ENCODE measurements at regions not wholly inside any gene's neighbourhood (a gene's known extent, or its start where the extent isn't known, plus 50 kb on each side); places are given as distances from the start of the nearest gene placed in this dataset.
"Not testable (repeated sequence)": the region's sequence is repeated elsewhere in the genome, so short reads cannot be mapped to it uniquely, and the experiment has no call there.

GRCh38 chr6:120498711-120499110, 835.6 kb downstream of the TBC1D32 start:
- H3K36me3 Mint-ChIP-seq (ENCODE audit: low read depth): no peaks in the 10 kb centered on the region
- H3K27me3 Mint-ChIP-seq (ENCODE audit: low read depth): no peaks in the 10 kb centered on the region
- H3K4me3 Mint-ChIP-seq: no peak overlapping the region
- H3K9me3 Mint-ChIP-seq: no peaks in the 10 kb centered on the region
- H3K4me1 Mint-ChIP-seq (ENCODE audit: low read depth): no peaks in the 10 kb centered on the region
- no peak overlapping the region for H3K27ac Mint-ChIP-seq

- H3K4me3 Mint-ChIP-seq: no peak overlapping the region
- no peaks in the 10 kb centered on the region for H3K4me1 Mint-ChIP-seq (ENCODE audit: low read depth)
- H3K36me3 Mint-ChIP-seq (ENCODE audit: low read depth): no peaks in the 10 kb centered on the region
- no peaks in the 10 kb centered on the region for H3K9me3 Mint-ChIP-seq
- H3K27me3 Mint-ChIP-seq (ENCODE audit: low read depth): no peaks in the 10 kb centered on the region
- H3K27ac Mint-ChIP-seq: no peak overlapping the region
Measured at GRCh38 chr6:120496661-120497060, 837.6 kb downstream of the TBC1D32 start.

DNA sequence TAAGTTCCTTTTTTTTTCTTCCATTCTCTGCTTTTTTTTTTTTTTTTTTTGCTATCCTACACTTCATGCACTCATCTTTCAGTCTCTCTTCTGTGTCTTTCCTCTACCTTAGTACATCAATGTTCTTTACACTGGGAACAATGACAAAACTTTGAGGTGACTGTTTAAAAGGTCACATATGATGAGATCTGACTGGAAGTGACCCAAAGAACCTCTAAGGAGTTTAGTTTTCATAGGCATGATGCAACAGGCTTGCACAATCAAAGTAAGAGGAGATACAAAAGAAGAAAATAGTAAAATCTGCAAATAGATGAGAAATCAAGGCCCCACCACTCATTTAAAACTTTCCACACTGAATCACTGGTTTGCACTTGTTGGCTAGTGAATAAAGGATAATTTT, 840.8 kb downstream of the TBC1D32 start:
- H3K4me1 Mint-ChIP-seq (ENCODE audit: low read depth): no peaks in the 10 kb centered on the region
- H3K36me3 Mint-ChIP-seq (ENCODE audit: low read depth): no peaks in the 10 kb centered on the region
- no peaks in the 10 kb centered on the region for H3K9me3 Mint-ChIP-seq
- no peaks in the 10 kb centered on the region for H3K27me3 Mint-ChIP-seq (ENCODE audit: low read depth)
- no peak overlapping the region for H3K4me3 Mint-ChIP-seq
- H3K27ac Mint-ChIP-seq: no peak overlapping the region

DNA sequence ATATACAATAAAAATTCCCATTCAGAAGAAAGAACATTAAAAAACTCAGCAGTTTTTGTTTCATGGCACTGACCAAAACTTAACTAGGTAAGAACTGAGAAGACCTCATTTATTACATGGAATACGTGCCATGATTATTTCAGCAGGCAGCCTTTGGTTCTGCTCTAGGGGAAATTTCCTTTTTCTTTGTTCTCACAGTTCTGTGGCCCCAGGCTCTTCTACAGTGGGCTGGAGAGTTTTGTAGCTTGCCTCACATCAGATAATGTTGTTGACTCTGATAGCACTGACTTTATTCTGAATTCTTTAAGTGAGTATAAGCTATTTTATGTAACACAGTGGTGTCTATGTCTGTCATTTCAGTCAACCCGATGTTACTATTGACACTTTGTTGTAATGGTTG, 844.3 kb downstream of the TBC1D32 start:
- H3K9me3 Mint-ChIP-seq: no peaks in the 10 kb centered on the region
- no peaks in the 10 kb centered on the region for H3K4me1 Mint-ChIP-seq (ENCODE audit: low read depth)
- H3K27me3 Mint-ChIP-seq (ENCODE audit: low read depth): no peaks in the 10 kb centered on the region
- H3K27ac Mint-ChIP-seq: no peak overlapping the region
- H3K4me3 Mint-ChIP-seq: no peak overlapping the region
- H3K36me3 Mint-ChIP-seq (ENCODE audit: low read depth): no peaks in the 10 kb centered on the region

GRCh38 chr6:120484146-120484545, 850.1 kb downstream of the TBC1D32 start:
- H3K36me3 Mint-ChIP-seq (ENCODE audit: low read depth): no peaks in the 10 kb centered on the region
- H3K27me3 Mint-ChIP-seq (ENCODE audit: low read depth): no peaks in the 10 kb centered on the region
- no peaks in the 10 kb centered on the region for H3K4me1 Mint-ChIP-seq (ENCODE audit: low read depth)
- no peak overlapping the region for H3K4me3 Mint-ChIP-seq
- peaks cover 6% of the 10 kb centered on the region for H3K9me3 Mint-ChIP-seq
- H3K27ac Mint-ChIP-seq: no peak overlapping the region

DNA sequence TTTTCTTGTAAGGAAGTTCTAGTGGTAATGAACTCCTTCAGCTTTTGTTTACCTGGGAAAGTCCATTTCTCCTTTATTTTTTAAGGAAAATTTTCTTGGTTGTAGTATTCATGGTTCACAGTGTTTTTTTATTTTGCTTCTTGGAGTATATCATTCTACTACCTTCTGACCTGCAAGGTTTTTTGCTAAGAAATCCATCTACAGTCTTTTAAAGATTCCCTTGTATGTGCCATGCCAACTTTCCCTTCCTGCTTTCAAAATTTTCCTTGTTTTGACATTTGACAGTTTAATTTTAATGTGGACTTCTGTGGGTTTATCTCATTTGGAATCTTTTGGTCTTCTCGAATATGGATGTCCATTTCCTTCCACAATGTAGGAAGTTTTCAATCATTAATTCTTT, 855.6 kb downstream of the TBC1D32 start:
- Mint-ChIP-seq H3K36me3 (ENCODE audit: low read depth) (peaks cover 1% of the 10 kb centered on the region), H3K27me3 (ENCODE audit: low read depth) (no peaks in the 10 kb centered on the region), H3K4me3 (no peak overlapping the region), H3K4me1 (ENCODE audit: low read depth) (no peaks in the 10 kb centered on the region), H3K9me3 (peaks cover 18% of the 10 kb centered on the region), H3K27ac (no peak overlapping the region)

GRCh38 chr6:120473804-120474203, 860.5 kb downstream of the TBC1D32 start:
- peaks cover 9% of the 10 kb centered on the region for H3K9me3 Mint-ChIP-seq
- no peaks in the 10 kb centered on the region for H3K36me3 Mint-ChIP-seq (ENCODE audit: low read depth)
- H3K4me3 Mint-ChIP-seq: no peak overlapping the region
- no peak overlapping the region for H3K27ac Mint-ChIP-seq
- no peaks in the 10 kb centered on the region for H3K27me3 Mint-ChIP-seq (ENCODE audit: low read depth)
- no peaks in the 10 kb centered on the region for H3K4me1 Mint-ChIP-seq (ENCODE audit: low read depth)

DNA sequence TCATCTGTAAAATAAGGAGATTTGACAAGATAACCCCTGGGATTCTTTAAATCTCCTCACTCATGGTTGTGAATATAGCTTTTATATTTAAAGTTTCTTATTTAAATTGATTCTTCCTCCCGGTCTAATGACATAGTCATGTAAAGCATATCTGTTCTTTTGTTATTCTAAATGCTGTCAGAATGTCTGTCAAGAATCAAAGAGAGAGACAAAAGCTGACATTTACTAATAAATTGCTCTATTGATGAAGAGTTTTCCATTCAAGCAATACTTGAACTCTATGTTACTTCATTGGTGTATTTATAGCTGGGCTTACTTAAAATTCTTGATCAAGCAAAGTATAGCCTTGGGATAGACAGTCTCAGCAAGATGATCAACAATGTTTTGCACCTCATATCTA, 865.8 kb downstream of the TBC1D32 start:
- Mint-ChIP-seq H3K4me3 (no peak overlapping the region), H3K9me3 (peaks cover 4% of the 10 kb centered on the region), H3K27me3 (ENCODE audit: low read depth) (no peaks in the 10 kb centered on the region), H3K27ac (no peak overlapping the region), H3K4me1 (ENCODE audit: low read depth) (no peaks in the 10 kb centered on the region), H3K36me3 (ENCODE audit: low read depth) (no peaks in the 10 kb centered on the region)

- Mint-ChIP-seq H3K9me3 (no peaks in the 10 kb centered on the region), H3K4me3 (no peak overlapping the region), H3K36me3 (ENCODE audit: low read depth) (no peaks in the 10 kb centered on the region), H3K4me1 (ENCODE audit: low read depth) (no peaks in the 10 kb centered on the region), H3K27me3 (ENCODE audit: low read depth) (no peaks in the 10 kb centered on the region), H3K27ac (no peak overlapping the region)
Measured at GRCh38 chr6:120451508-120451907, 882.8 kb downstream of the TBC1D32 start.

GRCh38 chr6:120447605-120448004, 886.7 kb downstream of the TBC1D32 start:
- Mint-ChIP-seq H3K27ac (no peak overlapping the region), H3K9me3 (no peaks in the 10 kb centered on the region), H3K36me3 (ENCODE audit: low read depth) (no peaks in the 10 kb centered on the region), H3K4me1 (ENCODE audit: low read depth) (no peaks in the 10 kb centered on the region), H3K27me3 (ENCODE audit: low read depth) (no peaks in the 10 kb centered on the region), H3K4me3 (no peak overlapping the region)

GRCh38 chr6:120432840-120433239, 901.4 kb downstream of the TBC1D32 start:
- not testable (repeated sequence) for H3K27me3 Mint-ChIP-seq (ENCODE audit: low read depth); H3K36me3 Mint-ChIP-seq (ENCODE audit: low read depth)

GRCh38 chr6:120431841-120432240, 902.4 kb downstream of the TBC1D32 start:
- no peaks in the 10 kb centered on the region for H3K4me1 Mint-ChIP-seq (ENCODE audit: low read depth)
- no peak overlapping the region for H3K27ac Mint-ChIP-seq
- no peak overlapping the region for H3K4me3 Mint-ChIP-seq
- no peaks in the 10 kb centered on the region for H3K27me3 Mint-ChIP-seq (ENCODE audit: low read depth)
- H3K36me3 Mint-ChIP-seq (ENCODE audit: low read depth): no peaks in the 10 kb centered on the region
- peaks cover 19% of the 10 kb centered on the region for H3K9me3 Mint-ChIP-seq

More at GRCh38 chr6:120432840-120433239, 901.4 kb downstream of the TBC1D32 start:
- not testable (repeated sequence) for H3K4me3 Mint-ChIP-seq; H3K4me1 Mint-ChIP-seq (ENCODE audit: low read depth); H3K27ac Mint-ChIP-seq
- H3K9me3 Mint-ChIP-seq: peaks cover 19% of the 10 kb centered on the region

GRCh38 chr6:120411394-120411793, 922.9 kb downstream of the TBC1D32 start:
- H3K27ac Mint-ChIP-seq: no peak overlapping the region
- H3K27me3 Mint-ChIP-seq (ENCODE audit: low read depth): no peaks in the 10 kb centered on the region
- no peaks in the 10 kb centered on the region for H3K9me3 Mint-ChIP-seq
- no peaks in the 10 kb centered on the region for H3K36me3 Mint-ChIP-seq (ENCODE audit: low read depth)
- no peak overlapping the region for H3K4me3 Mint-ChIP-seq
- no peaks in the 10 kb centered on the region for H3K4me1 Mint-ChIP-seq (ENCODE audit: low read depth)

DNA sequence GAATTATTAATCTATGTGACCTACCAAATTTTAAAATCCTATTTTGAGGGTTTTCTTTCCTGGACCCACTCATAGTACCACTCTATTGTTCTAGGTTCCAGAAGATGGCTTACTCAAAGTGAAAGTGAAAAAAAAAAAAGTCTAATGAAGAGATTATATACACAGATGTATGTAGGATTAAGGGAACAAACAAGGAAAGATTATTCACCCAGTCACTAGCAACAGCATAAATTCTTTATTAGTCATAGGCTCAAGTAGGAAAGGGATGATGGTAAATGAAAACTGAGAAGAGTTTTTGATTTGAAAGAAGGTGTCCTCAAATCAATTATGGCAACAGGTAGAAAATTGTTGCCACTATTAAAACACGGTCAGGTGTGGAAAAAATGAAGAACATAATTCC, 923.7 kb downstream of the TBC1D32 start:
- Mint-ChIP-seq H3K4me3 (no peak overlapping the region), H3K27ac (no peak overlapping the region), H3K9me3 (no peaks in the 10 kb centered on the region), H3K4me1 (ENCODE audit: low read depth) (no peaks in the 10 kb centered on the region), H3K27me3 (ENCODE audit: low read depth) (no peaks in the 10 kb centered on the region), H3K36me3 (ENCODE audit: low read depth) (no peaks in the 10 kb centered on the region)

GRCh38 chr6:120407696-120408095, 926.6 kb downstream of the TBC1D32 start:
- no peaks in the 10 kb centered on the region for H3K27me3 Mint-ChIP-seq (ENCODE audit: low read depth)
- H3K4me3 Mint-ChIP-seq: no peak overlapping the region
- H3K4me1 Mint-ChIP-seq (ENCODE audit: low read depth): no peaks in the 10 kb centered on the region
- H3K9me3 Mint-ChIP-seq: no peaks in the 10 kb centered on the region
- H3K36me3 Mint-ChIP-seq (ENCODE audit: low read depth): no peaks in the 10 kb centered on the region
- H3K27ac Mint-ChIP-seq: no peak overlapping the region

- H3K27me3 Mint-ChIP-seq (ENCODE audit: low read depth): no peaks in the 10 kb centered on the region
- no peaks in the 10 kb centered on the region for H3K36me3 Mint-ChIP-seq (ENCODE audit: low read depth)
- H3K9me3 Mint-ChIP-seq: no peaks in the 10 kb centered on the region
- H3K4me1 Mint-ChIP-seq (ENCODE audit: low read depth): no peaks in the 10 kb centered on the region
- no peak overlapping the region for H3K27ac Mint-ChIP-seq
- H3K4me3 Mint-ChIP-seq: no peak overlapping the region
Measured at GRCh38 chr6:120405947-120406346, 928.3 kb downstream of the TBC1D32 start.

Measured in T-helper 1 cell treated with Interleukin-12 subunit alpha and Interleukin-12 subunit beta and Interleukin-4 antibody, amounts not matched to agents 30 μg/mL and 1 μg/mL, for 36 hours (primary cell).